Kidney epithelial cell (primary cell): ENCODE measurements at regions not wholly inside any gene's neighbourhood (a gene's known extent, or its start where the extent isn't known, plus 50 kb on each side); places are given as distances from the start of the nearest gene placed in this dataset.

ENCODE experiments used
- DNase-seq: peaks from one replicate; pipeline ENCODE4 v3.0.0-alpha.2; 2010; ENCODE audit warnings: low read depth
- H3K27me3 ChIP-seq: 2 replicates; pipeline ENCODE4 v1.6.0; 2011; ENCODE audit warnings: low read length; ENCODE audit not compliant: control insufficient read depth, insufficient read depth
- H3K36me3 ChIP-seq: 2 replicates; pipeline ENCODE4 v1.5.1; 2011; ENCODE audit warnings: low read length; ENCODE audit not compliant: control insufficient read depth, insufficient read depth
- H3K4me3 ChIP-seq: 2 replicates; pipeline ENCODE4 v1.5.1; 2011; ENCODE audit warnings: low read depth, mild to moderate bottlenecking, control low read depth, low read length
- CTCF ChIP-seq: IDR thresholded peaks from 2 replicates; pipeline ENCODE4 v1.5.1; 2011; ENCODE audit warnings: mild to moderate bottlenecking, moderate library complexity, low read length, control low read depth, inconsistent platforms; ENCODE audit not compliant: insufficient read depth, poor library complexity, severe bottlenecking

GRCh38 chrX:16516232-16516876, 133.6 kb upstream of the S100G start:
- Histone ChIP-seq H3K4me3 (no peak overlapping the region), H3K27me3 (no peaks in the 10 kb centered on the region), H3K36me3 (no peaks in the 10 kb centered on the region)
- DNase-seq = no peak
- TF ChIP-seq CTCF = no peak

- H3K4me3 ChIP-seq = no peak overlapping the region
- DNase-seq = no peak
- no peaks in the 10 kb centered on the region for H3K36me3 ChIP-seq
- no peaks in the 10 kb centered on the region for H3K27me3 ChIP-seq
- no peak for TF ChIP-seq CTCF
Observed at GRCh38 chrX:16517039-16517605, 132.8 kb upstream of the S100G start.

GRCh38 chrX:16518131-16518530, 131.8 kb upstream of the S100G start:
- no peak for TF ChIP-seq CTCF
- H3K4me3 ChIP-seq = no peak overlapping the region
- H3K27me3 ChIP-seq = no peaks in the 10 kb centered on the region
- DNase-seq = no peak
- H3K36me3 ChIP-seq = no peaks in the 10 kb centered on the region

GRCh38 chrX:16524316-16524715, 125.6 kb upstream of the S100G start:
- H3K4me3 ChIP-seq = no peak overlapping the region
- H3K36me3 ChIP-seq = no peaks in the 10 kb centered on the region
- no peaks in the 10 kb centered on the region for H3K27me3 ChIP-seq
- no peak for TF ChIP-seq CTCF
- no peak for DNase-seq

- TF ChIP-seq CTCF = no peak
- no peak overlapping the region for H3K4me3 ChIP-seq
- no peaks in the 10 kb centered on the region for H3K27me3 ChIP-seq
- no peaks in the 10 kb centered on the region for H3K36me3 ChIP-seq
- DNase-seq = no peak
Observed at GRCh38 chrX:16526003-16526402, 124.0 kb upstream of the S100G start.

GRCh38 chrX:16528620-16529019, 121.3 kb upstream of the S100G start:
- no peak for TF ChIP-seq CTCF
- DNase-seq = no peak
- Histone ChIP-seq H3K27me3 (no peaks in the 10 kb centered on the region), H3K4me3 (no peak overlapping the region), H3K36me3 (no peaks in the 10 kb centered on the region)
